Urinary bladder (tissue), 3 donors: ENCODE measurements at regions not wholly inside any gene's neighbourhood (a gene's known extent, or its start where the extent isn't known, plus 50 kb on each side); places are given as distances from the start of the nearest gene placed in this dataset.

Experiments used
- DNase-seq: peaks from one replicate; pipeline ENCODE4 v3.0.0-alpha.2; 2015; ENCODE audit errors: extremely low spot score
- H3K27ac ChIP-seq: one replicate; pipeline ENCODE4 v1.5.1; 2013; ENCODE audit warnings: low read depth, mild to moderate bottlenecking, moderate library complexity
- H3K36me3 ChIP-seq: one replicate; pipeline ENCODE4 v1.6.1; 2013; ENCODE audit warnings: mild to moderate bottlenecking, moderate library complexity; ENCODE audit not compliant: insufficient read depth
- H3K4me1 ChIP-seq: one replicate; pipeline ENCODE4 v1.6.1; 2013; ENCODE audit warnings: mild to moderate bottlenecking, moderate library complexity; ENCODE audit not compliant: insufficient read depth
- H3K4me3 ChIP-seq: one replicate; pipeline ENCODE4 v1.5.1; 2013; ENCODE audit warnings: low read depth, low read length
- WGBS: extraction: QIAGEN DNeasy Blood & Tissue Kit; methylation state at CpG from one replicate; pipeline ENCODE4 v1.1.7; 2013; 5-methylcytosine and 5-hydroxymethylcytosine counted together
- donor health status: healthy with polysubstance abuse.
- donor health status: healthy.

GRCh38 chr12:130242506-130242905 lies 80.2 kb downstream of the FZD10 start:
- no peak overlapping the region for H3K27ac ChIP-seq
- no peaks in the 10 kb centered on the region for H3K4me1 ChIP-seq
- no peaks in the 10 kb centered on the region for H3K36me3 ChIP-seq
- no peak overlapping the region for H3K4me3 ChIP-seq
- DNase-seq = no peak
- 82% methylated on average over 7 of the region's 7 CpGs for WGBS

DNA sequence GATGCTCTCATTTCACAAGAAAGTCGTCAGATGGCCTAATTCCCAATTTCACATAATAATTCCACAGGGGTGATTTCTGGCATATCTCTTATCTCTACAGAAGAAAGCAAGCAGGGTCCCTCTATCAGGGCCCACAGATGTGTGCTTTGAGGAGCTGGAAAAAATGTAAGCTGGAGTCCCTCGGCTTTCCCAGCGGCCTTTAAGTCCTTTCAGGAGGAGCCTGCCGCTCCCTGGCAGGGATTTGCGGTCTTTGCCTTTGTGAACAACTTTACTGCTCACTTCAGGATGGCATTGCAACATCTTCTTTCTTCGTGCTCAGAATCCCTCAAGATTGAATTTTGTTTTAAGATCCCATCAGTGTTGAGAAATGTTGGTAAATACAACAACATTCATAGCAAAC lies 83.0 kb downstream of the FZD10 start:
- no peak for DNase-seq
- Histone ChIP-seq H3K36me3 (no peaks in the 10 kb centered on the region), H3K4me3 (no peak overlapping the region), H3K27ac (no peak overlapping the region), H3K4me1 (no peaks in the 10 kb centered on the region)
- WGBS = 51% methylated on average over 6 of the region's 6 CpGs

DNA sequence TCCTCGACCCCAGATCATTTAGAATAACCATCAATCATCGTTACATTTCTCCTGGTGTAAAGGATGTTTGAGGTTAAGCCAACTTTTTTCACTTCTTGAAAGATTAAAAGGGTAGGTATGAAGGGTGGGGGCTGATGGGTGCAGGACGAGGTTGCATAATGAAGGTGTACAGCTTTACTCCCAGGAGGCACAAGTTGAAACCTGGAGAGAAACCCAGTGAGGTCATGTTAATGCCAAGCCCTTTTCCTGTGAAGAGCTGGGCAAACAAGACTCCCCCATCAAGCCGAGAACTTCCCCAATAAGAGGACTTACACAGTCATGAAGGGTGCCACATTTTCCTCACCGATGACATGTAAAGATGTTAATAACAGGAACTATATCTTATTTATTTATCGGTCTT lies 84.3 kb downstream of the FZD10 start:
- Histone ChIP-seq H3K36me3 (no peaks in the 10 kb centered on the region), H3K4me3 (no peak overlapping the region), H3K27ac (no peak overlapping the region), H3K4me1 (no peaks in the 10 kb centered on the region)
- DNase-seq = no peak
- 82% methylated on average over 6 of the region's 6 CpGs for WGBS

DNA sequence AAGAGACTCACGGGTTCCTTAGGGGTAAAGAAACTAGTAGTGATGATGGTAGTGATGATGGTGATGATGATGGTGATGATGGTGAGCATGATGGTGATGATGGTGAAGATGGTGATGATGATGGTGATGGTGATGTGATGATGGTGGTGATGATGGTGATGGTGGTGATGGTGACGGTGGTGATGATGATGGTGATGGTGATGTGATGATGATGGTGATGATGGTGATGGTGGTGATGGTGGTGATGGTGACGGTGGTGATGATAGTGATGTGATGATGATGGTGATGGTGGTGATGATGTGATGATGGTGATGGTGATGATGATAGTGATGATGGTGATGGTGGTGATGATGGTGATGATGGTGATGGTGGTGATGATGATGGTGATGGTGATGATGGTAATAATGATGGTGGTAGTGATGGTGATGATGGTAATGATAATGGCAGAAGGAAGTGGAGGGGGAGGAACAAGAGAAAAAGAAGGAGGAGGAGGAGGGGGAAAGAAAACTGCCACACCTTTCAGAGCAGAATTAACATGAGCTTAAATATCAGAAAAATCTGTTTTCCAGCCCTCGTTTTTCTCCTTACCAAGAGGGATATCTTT lies 85.5 kb downstream of the FZD10 start:
- H3K36me3 ChIP-seq = no peaks in the 10 kb centered on the region
- WGBS = 70% methylated on average over 4 of the region's 4 CpGs
- no peak for DNase-seq
- no peak overlapping the region for H3K4me3 ChIP-seq
- H3K4me1 ChIP-seq = no peaks in the 10 kb centered on the region
- H3K27ac ChIP-seq = no peak overlapping the region

DNA sequence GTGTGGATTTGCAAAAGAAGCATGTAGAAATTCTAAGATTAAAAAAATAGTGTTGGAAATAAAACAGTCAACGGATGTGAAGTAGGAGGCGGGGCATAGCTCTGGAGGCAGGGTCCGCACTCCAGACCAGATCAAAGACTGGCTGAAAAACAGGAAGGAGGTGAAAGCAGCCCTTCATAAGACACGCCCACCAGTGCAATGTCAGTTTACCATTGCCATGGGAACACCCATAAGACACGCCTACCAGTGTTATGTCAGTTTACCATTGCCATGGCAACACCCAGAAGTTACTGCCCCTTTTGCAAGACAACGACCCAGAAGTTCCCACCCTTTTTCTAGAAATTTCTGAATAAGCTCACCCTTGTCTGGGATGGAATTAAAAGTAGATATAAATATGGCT lies 87.1 kb downstream of the FZD10 start:
- 82% methylated on average over 6 of the region's 6 CpGs for WGBS
- DNase-seq = no peak
- no peaks in the 10 kb centered on the region for H3K4me1 ChIP-seq
- H3K27ac ChIP-seq = no peak overlapping the region
- no peak overlapping the region for H3K4me3 ChIP-seq
- H3K36me3 ChIP-seq = no peaks in the 10 kb centered on the region

- no peak for DNase-seq
- no peak overlapping the region for H3K27ac ChIP-seq
- no peaks in the 10 kb centered on the region for H3K36me3 ChIP-seq
- no peaks in the 10 kb centered on the region for H3K4me1 ChIP-seq
- H3K4me3 ChIP-seq = no peak overlapping the region
- WGBS = 33% methylated on average over 5 of the region's 5 CpGs
These were observed 86.4 kb upstream of the PIWIL1 start for GRCh38 chr12:130251236-130251780.

GRCh38 chr12:130253866-130254265 lies 83.8 kb upstream of the PIWIL1 start:
- Histone ChIP-seq H3K4me3 (no peak overlapping the region), H3K4me1 (no peaks in the 10 kb centered on the region), H3K27ac (no peak overlapping the region), H3K36me3 (no peaks in the 10 kb centered on the region)
- DNase-seq = no peak
- 85% methylated on average over 5 of the region's 5 CpGs for WGBS

- no peak for DNase-seq
- no peaks in the 10 kb centered on the region for H3K4me1 ChIP-seq
- WGBS = 84% methylated on average over 19 of the region's 19 CpGs
- H3K27ac ChIP-seq = no peak overlapping the region
- H3K4me3 ChIP-seq = no peak overlapping the region
- H3K36me3 ChIP-seq = no peaks in the 10 kb centered on the region
These were observed 83.0 kb upstream of the PIWIL1 start for GRCh38 chr12:130254461-130255276.

GRCh38 chr12:130258863-130259262 lies 78.8 kb upstream of the PIWIL1 start:
- Histone ChIP-seq H3K4me1 (no peaks in the 10 kb centered on the region), H3K36me3 (no peaks in the 10 kb centered on the region), H3K4me3 (no peak overlapping the region), H3K27ac (no peak overlapping the region)
- 81% methylated on average over 10 of the region's 10 CpGs for whole genome bisulfite sequencing
- no peak for DNase-seq

DNA sequence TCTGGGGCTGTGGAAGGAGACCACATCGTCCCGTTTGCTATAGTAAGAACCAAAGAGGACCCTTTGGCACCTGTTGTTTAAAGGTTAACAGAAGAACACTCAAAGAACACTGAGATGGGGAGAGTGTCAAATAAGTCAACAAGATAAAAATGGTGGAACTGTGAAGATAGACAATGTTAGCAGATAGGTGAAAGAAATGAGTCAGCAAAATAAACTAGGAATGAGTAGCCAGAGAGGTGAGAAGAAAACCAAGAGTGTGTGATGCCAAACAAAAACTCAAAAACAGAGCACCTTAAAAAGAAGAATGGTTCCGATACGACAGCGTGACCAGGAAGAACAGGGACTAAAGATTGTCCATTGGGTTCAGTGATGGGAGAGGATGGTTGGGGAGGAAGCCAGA lies 74.7 kb upstream of the PIWIL1 start:
- WGBS = 84% methylated on average over 5 of the region's 5 CpGs
- Histone ChIP-seq H3K36me3 (no peaks in the 10 kb centered on the region), H3K4me3 (no peak overlapping the region), H3K4me1 (no peaks in the 10 kb centered on the region), H3K27ac (no peak overlapping the region)
- no peak for DNase-seq

DNA sequence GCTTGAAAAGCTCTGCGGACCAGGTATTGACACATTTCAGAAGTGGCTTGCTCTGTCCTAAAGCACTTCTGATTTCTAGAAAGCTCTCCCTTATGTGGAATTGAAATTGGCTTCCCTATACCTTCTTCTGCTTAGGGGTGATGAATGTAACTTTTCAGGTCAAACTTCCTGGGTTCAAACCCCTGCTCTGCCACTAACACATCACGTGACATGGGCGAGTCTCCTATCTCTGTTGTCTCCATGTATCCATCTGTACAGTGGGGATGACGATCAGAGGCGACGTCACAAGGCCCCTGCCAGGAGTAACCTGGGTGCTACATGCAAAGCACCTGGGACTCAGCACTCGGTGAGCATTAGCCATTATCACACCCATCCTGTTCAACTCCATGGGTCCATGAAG lies 73.7 kb upstream of the PIWIL1 start:
- Histone ChIP-seq H3K27ac (no peak overlapping the region), H3K4me3 (no peak overlapping the region)
- 87% methylated on average over 7 of the region's 7 CpGs for whole genome bisulfite sequencing

DNA sequence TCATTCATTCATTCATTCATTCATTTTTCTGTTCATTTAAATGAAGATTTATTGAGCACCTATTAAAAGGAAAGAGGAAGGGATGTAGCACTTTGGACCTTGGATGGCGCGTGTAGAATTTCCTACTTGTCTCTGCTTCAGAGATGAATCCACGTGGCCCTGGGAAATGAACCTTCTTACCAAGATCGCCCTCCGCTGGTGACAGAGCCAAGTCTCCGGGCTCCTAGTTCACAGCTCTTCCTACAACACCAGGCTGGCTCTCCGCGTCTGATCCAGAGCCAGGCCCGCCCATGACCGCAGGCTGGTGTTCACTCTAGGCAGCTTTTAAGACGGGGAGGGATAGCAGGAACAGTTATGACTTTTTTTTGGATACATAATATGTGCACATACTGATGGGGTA lies 70.9 kb upstream of the PIWIL1 start:
- H3K4me1 ChIP-seq = no peaks in the 10 kb centered on the region
- no peak overlapping the region for H3K4me3 ChIP-seq
- no peak for DNase-seq
- WGBS = 46% methylated on average over 11 of the region's 11 CpGs
- H3K27ac ChIP-seq = no peak overlapping the region
- no peaks in the 10 kb centered on the region for H3K36me3 ChIP-seq

More for the DNA sequence above, 73.7 kb upstream of the PIWIL1 start:
- no peak for DNase-seq
- Histone ChIP-seq H3K36me3 (no peaks in the 10 kb centered on the region), H3K4me1 (no peaks in the 10 kb centered on the region)

- WGBS = 26% methylated on average over 9 of the region's 9 CpGs
- Histone ChIP-seq H3K4me1 (no peaks in the 10 kb centered on the region), H3K36me3 (no peaks in the 10 kb centered on the region), H3K4me3 (peak overlapping the region; percentile 5), H3K27ac (no peak overlapping the region)
- DNase-seq = no peak
These were observed 57.5 kb upstream of the PIWIL1 start for GRCh38 chr12:130280231-130280630.

DNA sequence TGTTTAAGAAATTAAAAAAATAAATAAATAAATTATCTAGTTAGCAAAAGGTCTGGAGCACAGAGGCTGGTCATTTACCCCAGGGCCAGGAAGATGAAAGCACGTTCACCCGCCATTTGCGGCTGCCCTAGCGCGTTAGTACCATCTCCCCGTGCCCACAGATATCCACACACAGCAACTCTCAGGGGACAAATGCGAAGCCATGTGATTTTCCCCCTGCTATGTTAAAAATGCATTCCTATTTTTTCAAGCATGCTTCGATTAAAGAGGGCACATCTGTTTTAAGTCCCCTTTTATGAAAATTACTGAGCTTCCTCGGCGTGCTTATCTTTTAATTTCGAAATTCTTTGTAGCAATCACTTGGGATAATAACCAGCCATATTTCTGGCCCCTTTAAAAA lies 56.9 kb upstream of the PIWIL1 start:
- Histone ChIP-seq H3K4me3 (no peak overlapping the region), H3K36me3 (no peaks in the 10 kb centered on the region), H3K27ac (no peak overlapping the region), H3K4me1 (no peaks in the 10 kb centered on the region)
- 70% methylated on average over 11 of the region's 11 CpGs for WGBS
- DNase-seq = no peak
